Neural progenitor cell (in vitro differentiated cells): ENCODE measurements at regions not wholly inside any gene's neighbourhood (a gene's known extent, or its start where the extent isn't known, plus 50 kb on each side); places are given as distances from the start of the nearest gene placed in this dataset.

Experiments used
- DNase-seq: peaks from one replicate; pipeline ENCODE4 v3.0.0-alpha.2; 2016; ENCODE audit warnings: low spot score
- H2AFZ ChIP-seq: fragments of 200-600 bp; sonication (generic); replicated peaks from 2 replicates; pipeline ENCODE4 v1.6.1; 2016; ENCODE audit warnings: antibody characterized with exemption
- H3F3A ChIP-seq: fragments of 200-600 bp; sonication (generic); 2 replicates; pipeline ENCODE4 v1.6.1; 2016; ENCODE audit warnings: antibody characterized with exemption, low read depth
- H3K27ac ChIP-seq: fragments of 200-600 bp; sonication (generic); 2 replicates; pipeline ENCODE4 v1.5.1; 2016; ENCODE audit warnings: mild to moderate bottlenecking
- H3K27me3 ChIP-seq: fragments of 200-600 bp; sonication (generic); 2 replicates; pipeline ENCODE4 v1.6.1; 2016; ENCODE audit warnings: mild to moderate bottlenecking, moderate library complexity
- H3K36me3 ChIP-seq: fragments of 200-600 bp; sonication (generic); 2 replicates; pipeline ENCODE4 v1.5.1; 2016
- H3K4me1 ChIP-seq: fragments of 200-600 bp; sonication (generic); 2 replicates; pipeline ENCODE4 v1.6.1; 2016; ENCODE audit warnings: mixed run types
- H3K4me2 ChIP-seq: fragments of 200-600 bp; sonication (generic); 2 replicates; pipeline ENCODE4 v1.6.1; 2016
- H3K4me3 ChIP-seq: fragments of 200-600 bp; sonication (generic); 2 replicates; pipeline ENCODE4 v1.5.1; 2016
- H3K79me2 ChIP-seq: fragments of 200-600 bp; sonication (generic); 2 replicates; pipeline ENCODE4 v1.6.1; 2016; ENCODE audit warnings: low read depth
- H3K9ac ChIP-seq: fragments of 200-600 bp; sonication (generic); 2 replicates; pipeline ENCODE4 v1.6.1; 2016
- H3K9me3 ChIP-seq: fragments of 200-600 bp; sonication (generic); 2 replicates; pipeline ENCODE4 v1.5.1; 2016; ENCODE audit warnings: low read depth
- H4K20me1 ChIP-seq: fragments of 200-600 bp; sonication (generic); 2 replicates; pipeline ENCODE4 v1.6.1; 2016; ENCODE audit warnings: low read depth
- H3K27ac Mint-ChIP-seq: 3 replicates; pipeline ENCODE4 v1.8.0; 2021; ENCODE audit warnings: mixed read lengths
- H3K27me3 Mint-ChIP-seq: 2 replicates; pipeline ENCODE4 v1.8.0; 2022; ENCODE audit warnings: low read depth, mild to moderate bottlenecking, inconsistent platforms, moderate library complexity, mixed read lengths; ENCODE audit not compliant: insufficient read depth
- H3K36me3 Mint-ChIP-seq: 3 replicates; pipeline ENCODE4 v1.8.0; 2021; ENCODE audit warnings: mixed read lengths
- H3K4me1 Mint-ChIP-seq: 3 replicates; pipeline ENCODE4 v1.8.0; 2021; ENCODE audit warnings: mixed read lengths
- H3K4me3 Mint-ChIP-seq: 3 replicates; pipeline ENCODE4 v1.8.0; 2021; ENCODE audit warnings: mild to moderate bottlenecking, moderate library complexity, mixed read lengths
- H3K9me3 Mint-ChIP-seq: 3 replicates; pipeline ENCODE4 v1.8.0; 2020; ENCODE audit warnings: mixed read lengths
- CTCF ChIP-seq: fragments of 200-600 bp; sonication (generic); IDR thresholded peaks from 2 replicates; pipeline ENCODE4 v1.5.1; 2017; ENCODE audit warnings: antibody characterized with exemption, mild to moderate bottlenecking
- EZH2 ChIP-seq: fragments of 200-600 bp; sonication (generic); IDR thresholded peaks from 2 replicates; pipeline ENCODE4 v1.6.1; 2017; ENCODE audit warnings: antibody characterized with exemption, mild to moderate bottlenecking, moderate library complexity
- EZH2phosphoT487 ChIP-seq: fragments of 200-600 bp; sonication (generic); IDR thresholded peaks from 2 replicates; pipeline ENCODE4 v1.6.1; 2017; ENCODE audit warnings: antibody characterized with exemption

- Mint-ChIP-seq H3K4me1 (peaks cover 23% of the 10 kb centered on the region), H3K27me3 (peaks cover 3% of the 10 kb centered on the region), H3K9me3 (no peaks in the 10 kb centered on the region), H3K4me3 (no peak overlapping the region), H3K36me3 (no peaks in the 10 kb centered on the region), H3K27ac (no peak overlapping the region)
- no peak overlapping the region for H2AFZ ChIP-seq
- no peak overlapping the region for H3K9ac ChIP-seq
- TF ChIP-seq CTCF (no peak), EZH2 (no peak), EZH2phosphoT487 (no peak)
- no peak for DNase-seq
- H3K27me3 ChIP-seq = peaks cover 64% of the 10 kb centered on the region
- no peaks in the 10 kb centered on the region for H3F3A ChIP-seq
- H3K27ac ChIP-seq = no peak overlapping the region
- H3K9me3 ChIP-seq = no peaks in the 10 kb centered on the region
- H3K4me3 ChIP-seq = no peak overlapping the region
- no peaks in the 10 kb centered on the region for H4K20me1 ChIP-seq
- H3K79me2 ChIP-seq = no peaks in the 10 kb centered on the region
- no peaks in the 10 kb centered on the region for H3K36me3 ChIP-seq
- H3K4me1 ChIP-seq = peaks cover 15% of the 10 kb centered on the region
- H3K4me2 ChIP-seq = no peak overlapping the region
Measured at GRCh38 chr18:26702086-26702485, 153.7 kb upstream of the KCTD1 start.

- Histone ChIP-seq H3K4me3 (no peak overlapping the region), H3K36me3 (no peaks in the 10 kb centered on the region), H3K27me3 (peaks cover 57% of the 10 kb centered on the region), H3K9me3 (no peaks in the 10 kb centered on the region), H2AFZ (no peak overlapping the region), H3K9ac (no peak overlapping the region), H3K4me1 (peaks cover 15% of the 10 kb centered on the region), H3K79me2 (no peaks in the 10 kb centered on the region), H3F3A (no peaks in the 10 kb centered on the region), H3K4me2 (peak overlapping the region; percentile 48), H4K20me1 (no peaks in the 10 kb centered on the region), H3K27ac (no peak overlapping the region)
- Mint-ChIP-seq H3K4me1 (peaks cover 17% of the 10 kb centered on the region), H3K27me3 (peaks cover 3% of the 10 kb centered on the region), H3K36me3 (no peaks in the 10 kb centered on the region), H3K4me3 (no peak overlapping the region), H3K9me3 (no peaks in the 10 kb centered on the region), H3K27ac (no peak overlapping the region)
- TF ChIP-seq CTCF = no peak
- TF ChIP-seq EZH2 = no peak
- TF ChIP-seq EZH2phosphoT487 = no peak
- DNase-seq = no peak
Measured at GRCh38 chr18:26700728-26701127, 152.4 kb upstream of the KCTD1 start.

GRCh38 chr18:26700201-26700600 lies 151.8 kb upstream of the KCTD1 start:
- Mint-ChIP-seq H3K27me3 (peaks cover 3% of the 10 kb centered on the region), H3K36me3 (no peaks in the 10 kb centered on the region), H3K9me3 (peaks cover under 1% of the 10 kb centered on the region)

More at GRCh38 chr18:26700201-26700600, 151.8 kb upstream of the KCTD1 start:
- Histone ChIP-seq H3K4me3 (no peak overlapping the region), H3K9me3 (no peaks in the 10 kb centered on the region), H3K9ac (no peak overlapping the region), H3K27ac (no peak overlapping the region), H2AFZ (no peak overlapping the region), H3K79me2 (no peaks in the 10 kb centered on the region), H3K36me3 (no peaks in the 10 kb centered on the region), H3F3A (no peaks in the 10 kb centered on the region), H3K4me1 (peaks cover 15% of the 10 kb centered on the region), H3K27me3 (peaks cover 57% of the 10 kb centered on the region), H3K4me2 (peak overlapping the region; percentile 48), H4K20me1 (no peaks in the 10 kb centered on the region)
- Mint-ChIP-seq H3K27ac (no peak overlapping the region), H3K4me3 (no peak overlapping the region), H3K4me1 (peaks cover 17% of the 10 kb centered on the region)
- no peak for DNase-seq
- TF ChIP-seq CTCF (no peak), EZH2 (no peak)
